Hepatocyte (in vitro differentiated cells): ENCODE measurements at regions not wholly inside any gene's neighbourhood (a gene's known extent, or its start where the extent isn't known, plus 50 kb on each side); places are given as distances from the start of the nearest gene placed in this dataset.

Source experiments
- DNase-seq: peaks from one replicate; pipeline ENCODE4 v3.0.0-alpha.2; 2016; ENCODE audit warnings: low spot score
- H2AFZ ChIP-seq: fragments of 200-600 bp; sonication (generic); 2 replicates; pipeline ENCODE4 v1.6.0; 2016; ENCODE audit warnings: antibody characterized with exemption, mild to moderate bottlenecking
- H3K27ac ChIP-seq: fragments of 200-600 bp; sonication (generic); 2 replicates; pipeline ENCODE4 v1.5.1; 2016; ENCODE audit warnings: mild to moderate bottlenecking
- H3K27me3 ChIP-seq: fragments of 200-600 bp; sonication (generic); 2 replicates; pipeline ENCODE4 v1.6.1; 2016
- H3K36me3 ChIP-seq: fragments of 200-600 bp; sonication (generic); replicated peaks from 2 replicates; pipeline ENCODE4 v1.5.1; 2016; ENCODE audit warnings: low read depth; ENCODE audit not compliant: insufficient read depth
- H3K4me1 ChIP-seq: fragments of 200-600 bp; sonication (generic); 2 replicates; pipeline ENCODE4 v1.5.1; 2016; ENCODE audit warnings: mild to moderate bottlenecking, moderate library complexity; ENCODE audit not compliant: insufficient read depth
- H3K4me2 ChIP-seq: fragments of 200-600 bp; sonication (generic); 2 replicates; pipeline ENCODE4 v1.6.0; 2016
- H3K4me3 ChIP-seq: fragments of 200-600 bp; sonication (generic); 2 replicates; pipeline ENCODE4 v1.5.1; 2016; ENCODE audit warnings: mild to moderate bottlenecking
- H3K79me2 ChIP-seq: fragments of 200-600 bp; sonication (generic); 2 replicates; pipeline ENCODE4 v1.6.0; 2017; ENCODE audit warnings: mild to moderate bottlenecking
- H3K9me2 ChIP-seq: fragments of 200-600 bp; sonication (generic); replicated peaks from 2 replicates; pipeline ENCODE4 v1.6.0; 2017; ENCODE audit warnings: mild to moderate bottlenecking; ENCODE audit not compliant: insufficient read depth
- H3K9me3 ChIP-seq: fragments of 200-600 bp; sonication (generic); 2 replicates; pipeline ENCODE4 v1.5.1; 2016; ENCODE audit warnings: low read depth, mild to moderate bottlenecking
- H4K20me1 ChIP-seq: fragments of 200-600 bp; sonication (generic); 2 replicates; pipeline ENCODE4 v1.6.0; 2016; ENCODE audit warnings: mild to moderate bottlenecking; ENCODE audit not compliant: insufficient read depth, poor library complexity, severe bottlenecking
- EZH2 ChIP-seq: fragments of 200-600 bp; sonication (generic); IDR thresholded peaks from 2 replicates; pipeline ENCODE4 v1.6.1; 2016; ENCODE audit warnings: antibody characterized with exemption, mild to moderate bottlenecking, borderline replicate concordance
- EZH2phosphoT487 ChIP-seq: fragments of 200-600 bp; sonication (generic); IDR thresholded peaks from one replicate; pipeline ENCODE4 v1.6.1; 2018; ENCODE audit warnings: antibody characterized with exemption, mild to moderate bottlenecking, low read depth, moderate library complexity; ENCODE audit not compliant: unreplicated experiment, severe bottlenecking
- WGBS: methylation state at CpG from one replicate; pipeline ENCODE4 v1.1.6; 2016; ENCODE audit warnings: low lambda C conversion rate; ENCODE audit errors: missing lambda C conversion rate; 5-methylcytosine and 5-hydroxymethylcytosine counted together
- TF ChIP-seq, protein P1 (sequence below): fragments of 200-600 bp; sonication (generic); IDR thresholded peaks from 2 replicates; pipeline ENCODE4 v1.5.1; 2016; ENCODE audit warnings: antibody characterized with exemption, mild to moderate bottlenecking; ENCODE audit not compliant: poor library complexity

DNA sequence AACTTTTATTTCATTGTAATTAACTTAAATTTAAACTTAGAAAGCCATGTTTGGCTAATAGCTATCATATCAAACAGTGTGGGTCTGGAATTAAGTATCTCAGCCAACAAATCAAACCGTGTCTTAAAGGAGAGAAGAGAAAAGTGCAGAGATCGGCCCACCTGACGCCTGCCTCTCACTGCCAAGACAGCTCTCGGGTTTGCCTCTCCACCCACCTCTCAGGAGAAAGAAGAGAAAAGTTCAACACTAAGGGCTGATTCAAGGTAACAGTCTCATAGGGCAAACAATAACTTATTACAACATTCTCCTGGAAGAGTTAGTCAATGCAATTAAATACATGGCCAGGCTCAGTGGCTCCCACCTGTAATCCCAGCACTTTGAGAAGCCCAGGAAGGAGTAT lies 64.8 kb upstream of the PRR20G start:
- Histone ChIP-seq H4K20me1 (no peaks in the 10 kb centered on the region), H3K79me2 (no peaks in the 10 kb centered on the region), H2AFZ (no peak overlapping the region), H3K27ac (no peak overlapping the region), H3K9me3 (no peaks in the 10 kb centered on the region), H3K4me1 (no peaks in the 10 kb centered on the region), H3K36me3 (no peaks in the 10 kb centered on the region), H3K9me2 (no peaks in the 10 kb centered on the region), H3K4me2 (no peak overlapping the region), H3K27me3 (no peaks in the 10 kb centered on the region), H3K4me3 (no peak overlapping the region)
- DNase-seq = no peak
- TF ChIP-seq, protein P1, sequence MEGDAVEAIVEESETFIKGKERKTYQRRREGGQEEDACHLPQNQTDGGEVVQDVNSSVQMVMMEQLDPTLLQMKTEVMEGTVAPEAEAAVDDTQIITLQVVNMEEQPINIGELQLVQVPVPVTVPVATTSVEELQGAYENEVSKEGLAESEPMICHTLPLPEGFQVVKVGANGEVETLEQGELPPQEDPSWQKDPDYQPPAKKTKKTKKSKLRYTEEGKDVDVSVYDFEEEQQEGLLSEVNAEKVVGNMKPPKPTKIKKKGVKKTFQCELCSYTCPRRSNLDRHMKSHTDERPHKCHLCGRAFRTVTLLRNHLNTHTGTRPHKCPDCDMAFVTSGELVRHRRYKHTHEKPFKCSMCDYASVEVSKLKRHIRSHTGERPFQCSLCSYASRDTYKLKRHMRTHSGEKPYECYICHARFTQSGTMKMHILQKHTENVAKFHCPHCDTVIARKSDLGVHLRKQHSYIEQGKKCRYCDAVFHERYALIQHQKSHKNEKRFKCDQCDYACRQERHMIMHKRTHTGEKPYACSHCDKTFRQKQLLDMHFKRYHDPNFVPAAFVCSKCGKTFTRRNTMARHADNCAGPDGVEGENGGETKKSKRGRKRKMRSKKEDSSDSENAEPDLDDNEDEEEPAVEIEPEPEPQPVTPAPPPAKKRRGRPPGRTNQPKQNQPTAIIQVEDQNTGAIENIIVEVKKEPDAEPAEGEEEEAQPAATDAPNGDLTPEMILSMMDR = no peak
- no peak for TF ChIP-seq EZH2phosphoT487
- TF ChIP-seq EZH2 = no peak
- WGBS = 89% methylated on average over 4 of the region's 4 CpGs

DNA sequence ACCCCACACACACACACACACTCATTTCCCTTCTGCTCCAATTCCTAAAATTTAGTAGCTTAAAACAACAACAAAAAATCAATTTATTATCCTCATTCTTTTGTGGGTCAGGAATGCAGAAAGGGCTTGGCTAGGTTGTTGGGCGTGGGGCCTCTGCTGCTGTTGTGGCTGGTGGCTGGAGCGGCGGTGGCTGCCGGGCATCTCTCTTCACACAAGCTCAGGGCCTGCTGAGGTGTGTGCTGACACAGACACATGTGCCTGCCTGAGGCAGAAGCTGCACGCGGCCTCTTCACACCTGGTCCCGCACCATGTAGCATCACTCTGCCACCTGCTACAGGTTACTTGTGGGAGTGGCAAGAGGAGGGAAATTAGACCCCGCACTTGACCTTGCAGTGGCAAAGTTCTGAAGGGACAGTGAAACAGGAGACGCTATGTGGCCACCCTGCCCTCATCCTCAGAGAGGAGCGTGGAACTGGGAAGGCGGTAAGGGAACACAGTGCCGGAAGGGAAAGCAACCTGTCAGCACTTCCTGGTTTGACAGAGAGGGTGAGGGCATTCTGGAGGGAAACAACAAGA lies 64.0 kb upstream of the PRR20G start:
- Histone ChIP-seq H3K4me2 (no peak overlapping the region), H3K4me3 (no peak overlapping the region), H3K36me3 (no peaks in the 10 kb centered on the region), H3K9me2 (no peaks in the 10 kb centered on the region), H3K79me2 (no peaks in the 10 kb centered on the region), H3K9me3 (no peaks in the 10 kb centered on the region), H2AFZ (no peak overlapping the region), H3K4me1 (no peaks in the 10 kb centered on the region), H3K27ac (no peak overlapping the region), H4K20me1 (no peaks in the 10 kb centered on the region), H3K27me3 (peaks cover 2% of the 10 kb centered on the region)
- WGBS = 82% methylated on average over 12 of the region's 12 CpGs
- no peak for DNase-seq
- TF ChIP-seq EZH2phosphoT487 = no peak
- TF ChIP-seq, protein P1 = no peak
- TF ChIP-seq EZH2 = no peak

DNA sequence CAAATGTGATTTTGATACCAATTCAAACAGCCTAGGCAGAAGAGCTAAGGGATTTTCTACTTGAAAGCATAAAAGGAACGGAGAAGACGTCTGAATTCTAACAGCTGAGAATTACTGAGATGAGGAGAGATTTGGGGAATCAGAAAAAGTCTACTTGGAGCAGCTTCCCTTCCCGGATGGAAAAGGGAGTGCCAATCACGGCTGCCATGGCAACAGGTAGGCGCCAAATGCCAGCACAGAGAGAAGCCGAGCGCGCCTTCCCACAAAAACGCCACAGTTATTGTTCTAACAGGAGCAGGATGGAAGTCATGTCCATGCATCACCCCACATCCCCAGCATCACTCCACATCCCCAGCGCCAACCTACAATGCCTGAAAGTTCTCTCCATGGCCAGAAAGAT lies 63.5 kb upstream of the PRR20G start:
- no peak overlapping the region for H3K4me3 ChIP-seq
- H3K4me2 ChIP-seq = no peak overlapping the region
- TF ChIP-seq EZH2phosphoT487 (no peak), EZH2 (no peak)
- TF ChIP-seq, protein P1 = no peak
- H3K27me3 ChIP-seq = peaks cover 5% of the 10 kb centered on the region
- H3K36me3 ChIP-seq = no peaks in the 10 kb centered on the region
- no peak overlapping the region for H3K27ac ChIP-seq
- H2AFZ ChIP-seq = no peak overlapping the region
- no peaks in the 10 kb centered on the region for H3K4me1 ChIP-seq
- no peaks in the 10 kb centered on the region for H3K79me2 ChIP-seq
- H3K9me2 ChIP-seq = no peaks in the 10 kb centered on the region
- no peaks in the 10 kb centered on the region for H4K20me1 ChIP-seq
- no peak for DNase-seq
- no peaks in the 10 kb centered on the region for H3K9me3 ChIP-seq
- WGBS = 84% methylated on average over 10 of the region's 10 CpGs
